Amniotic stem cell (primary cell): ENCODE measurements at regions not wholly inside any gene's neighbourhood (a gene's known extent, or its start where the extent isn't known, plus 50 kb on each side); places are given as distances from the start of the nearest gene placed in this dataset.

ENCODE experiments used
- DNase-seq: peaks from one replicate; lab custom pipeline; 2025; lab: John Stamatoyannopoulos, UW

GRCh38 chr20:23136893-23137745 lies 51.0 kb upstream of the CD93 start:
- no peak for DNase-seq

- DNase-seq = no peak
These were observed 49.6 kb upstream of the CD93 start for GRCh38 chr20:23135449-23136420.
